GM21528 (cell line): ENCODE measurements at regions not wholly inside any gene's neighbourhood (a gene's known extent, or its start where the extent isn't known, plus 50 kb on each side); places are given as distances from the start of the nearest gene placed in this dataset.
"Not testable (repeated sequence)": the region's sequence is repeated elsewhere in the genome, so short reads cannot be mapped to it uniquely, and the experiment has no call there.

Source experiments
- ATAC-seq: cut with Tn5 transposase; IDR thresholded peaks from one replicate; pipeline ENCODE4 v1.9.1; 2021; ENCODE audit warnings: mild to moderate bottlenecking, moderate library complexity; ENCODE audit not compliant: unreplicated experiment, low FRiP score

DNA sequence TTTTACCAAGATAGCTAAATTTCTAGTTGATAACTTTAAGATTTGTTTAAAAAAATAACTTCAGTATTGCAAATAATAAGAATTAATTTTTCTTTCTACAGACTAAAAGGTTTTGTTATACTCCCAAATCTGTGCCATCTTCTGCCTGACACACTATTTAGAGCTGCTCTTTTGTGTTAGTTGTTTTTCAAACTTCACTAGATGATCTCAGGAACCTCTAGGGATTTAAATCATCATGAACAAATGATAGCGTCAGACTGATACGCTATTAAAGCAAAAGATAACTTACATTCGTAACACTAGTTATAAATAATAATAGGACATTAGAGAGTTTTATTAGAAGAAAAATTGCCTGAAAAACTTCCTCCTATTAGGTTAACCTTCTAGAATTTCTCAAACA lies 243.1 kb upstream of the CXADR start:
- no peak for ATAC-seq

DNA sequence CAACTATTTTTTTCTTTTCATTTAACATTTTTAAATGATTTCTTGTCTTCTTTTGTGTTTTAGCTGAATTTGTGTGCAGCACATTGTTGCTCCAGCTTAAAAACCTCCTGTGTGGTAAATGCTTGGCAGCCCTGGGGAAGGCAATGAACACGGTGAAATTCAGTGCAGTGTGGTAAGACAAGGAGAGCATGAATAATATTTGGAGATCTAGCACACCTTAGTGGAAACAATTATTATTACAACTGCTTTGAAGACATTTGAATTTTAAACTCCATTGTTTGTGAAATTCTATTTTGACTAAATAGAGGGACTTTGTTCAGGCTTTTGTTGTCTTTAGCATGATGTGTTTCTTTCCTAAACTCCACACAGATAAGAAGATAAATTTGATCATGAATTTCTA lies 242.6 kb upstream of the CXADR start:
- no peak for ATAC-seq

- no peak for ATAC-seq
Measured at GRCh38 chr21:17279663-17280062, 233.2 kb upstream of the CXADR start.

- not testable (repeated sequence) for ATAC-seq
Measured at GRCh38 chr21:17293016-17293562, 219.8 kb upstream of the CXADR start.

DNA sequence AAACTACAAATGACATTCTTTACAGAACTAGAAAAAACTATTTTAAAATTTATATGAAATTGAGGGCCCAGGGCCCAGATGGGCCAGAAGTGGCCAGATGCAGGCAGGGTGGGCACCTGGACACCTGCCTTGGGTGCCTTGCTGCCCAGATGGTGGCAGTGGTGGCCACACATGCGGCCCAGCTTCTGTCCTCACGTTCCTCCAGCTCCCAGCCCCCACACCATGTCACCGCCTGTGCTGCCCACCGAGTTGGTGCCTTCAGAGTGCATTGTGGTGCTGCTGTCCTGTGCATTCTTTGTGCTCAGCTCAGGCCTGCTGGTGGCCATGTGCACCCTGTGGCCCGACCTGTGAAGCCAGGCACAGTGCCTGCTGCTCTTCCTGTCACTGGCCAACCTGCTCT lies 216.8 kb upstream of the CXADR start:
- no peak for ATAC-seq

DNA sequence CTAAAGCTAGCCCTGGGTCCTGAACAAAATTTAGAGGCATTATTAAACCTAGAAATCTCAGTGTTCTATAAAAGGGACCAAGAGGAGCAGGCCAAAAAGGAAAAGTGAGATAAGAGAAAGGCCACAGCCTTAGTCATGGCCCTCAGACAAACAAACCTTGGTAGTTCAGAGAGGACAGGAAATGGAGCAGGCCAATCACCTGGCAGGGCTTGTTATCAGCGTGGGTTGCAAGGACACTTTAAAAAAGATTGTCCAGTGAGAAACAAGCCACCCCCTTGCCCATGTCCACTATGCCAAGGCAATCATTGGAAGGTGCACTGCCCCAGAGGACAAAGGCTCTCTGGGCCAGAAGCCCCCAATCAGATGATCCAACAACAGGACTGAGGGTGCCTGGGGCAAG lies 213.3 kb upstream of the CXADR start:
- ATAC-seq, result not testable (repeated sequence)

- ATAC-seq, result not testable (repeated sequence)
Measured at GRCh38 chr21:17327715-17328114, 185.1 kb upstream of the CXADR start.

- no peak for ATAC-seq
Measured at GRCh38 chr21:17334484-17334883, 178.4 kb upstream of the CXADR start.

GRCh38 chr21:17340081-17340480 lies 172.8 kb upstream of the CXADR start:
- ATAC-seq, result no peak

DNA sequence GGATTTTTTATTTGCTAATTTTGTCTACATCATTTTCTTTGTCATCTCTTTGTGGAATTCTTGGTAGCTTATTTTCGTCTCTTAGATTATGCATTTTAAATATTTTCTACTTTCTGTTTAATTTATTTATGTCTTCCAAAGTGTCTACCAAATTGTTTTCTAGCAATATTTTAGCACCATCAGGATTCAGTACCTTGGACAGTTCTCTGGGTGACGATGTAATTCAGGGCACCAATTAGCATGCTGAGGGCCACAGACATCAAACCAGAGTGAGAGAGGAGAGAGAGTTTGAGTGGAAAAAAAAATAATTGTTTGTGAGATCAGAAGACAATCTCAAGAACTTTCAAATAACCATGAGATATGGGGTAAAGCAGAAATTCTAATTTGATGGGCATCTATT lies 169.8 kb upstream of the CXADR start:
- ATAC-seq, result no peak

- no peak for ATAC-seq
Measured at GRCh38 chr21:17348357-17348756, 164.5 kb upstream of the CXADR start.

- ATAC-seq, result no peak
Measured at GRCh38 chr21:17348849-17349248, 164.0 kb upstream of the CXADR start.

DNA sequence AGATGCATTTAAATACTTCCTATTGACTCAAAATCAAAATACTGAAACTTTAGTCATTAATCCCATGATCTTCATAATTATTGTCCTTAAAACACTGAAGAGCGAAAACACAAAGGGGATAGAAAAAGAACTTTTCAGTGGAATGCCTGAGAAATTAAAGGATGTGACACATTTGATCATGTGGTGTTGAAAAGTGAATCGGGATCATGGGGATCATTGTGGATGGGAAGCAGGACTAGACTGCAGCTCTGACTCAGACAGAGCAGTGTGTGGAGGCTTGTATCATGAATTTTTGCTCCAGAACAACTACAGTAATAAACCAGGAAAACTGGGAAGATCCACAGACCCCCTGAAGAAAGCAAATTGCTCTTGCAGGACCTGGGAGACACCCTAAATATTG lies 161.1 kb upstream of the CXADR start:
- ATAC-seq, result no peak

DNA sequence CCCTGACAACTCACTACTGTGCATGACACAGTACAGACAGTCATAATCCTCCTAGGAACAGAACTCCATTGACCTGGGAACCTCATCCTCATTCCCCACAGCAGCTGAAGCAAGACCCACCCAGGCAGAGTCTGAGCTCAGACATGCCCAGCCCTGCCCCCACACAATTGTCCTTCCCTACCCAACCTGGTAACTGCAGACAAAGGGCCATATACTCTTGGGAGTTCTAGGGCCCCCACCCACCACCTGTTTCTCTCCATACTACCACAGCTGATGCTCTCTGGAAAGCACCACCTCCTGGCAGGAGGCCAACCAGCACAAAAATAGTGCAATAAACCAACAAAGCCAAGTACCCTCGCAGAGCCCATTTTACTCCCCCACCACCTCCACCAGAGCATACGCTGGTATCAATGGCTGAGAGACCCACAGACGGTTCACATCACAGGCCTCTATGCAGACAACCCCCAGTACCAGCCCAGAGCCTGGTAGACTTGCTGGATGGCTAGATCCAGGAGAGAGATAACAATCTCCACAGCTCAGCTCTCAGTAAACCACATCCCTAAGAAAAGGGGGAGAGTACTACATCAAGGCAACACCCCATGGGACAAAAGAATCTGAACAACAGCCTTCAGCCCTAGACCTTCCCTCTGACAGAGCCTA lies 159.7 kb upstream of the CXADR start:
- no peak for ATAC-seq

DNA sequence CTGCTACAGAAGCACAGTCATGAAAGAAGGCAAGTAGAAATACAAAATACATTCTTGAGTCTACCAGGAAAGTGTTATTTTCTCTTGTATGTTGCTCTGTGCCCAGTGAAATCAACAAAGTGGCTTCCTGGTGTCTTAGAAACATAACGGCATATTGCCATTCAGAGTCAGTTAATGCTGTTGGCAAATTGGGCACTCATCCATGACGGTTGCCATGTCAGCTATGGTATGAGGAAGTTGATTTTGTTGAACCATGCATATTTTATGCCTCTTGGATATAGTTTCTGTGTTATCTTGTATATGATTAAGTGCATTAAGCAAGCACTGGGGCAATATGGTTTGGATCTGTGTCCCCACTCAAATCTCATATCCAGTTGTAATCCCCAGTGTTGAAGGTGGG lies 153.1 kb upstream of the CXADR start:
- no peak for ATAC-seq

DNA sequence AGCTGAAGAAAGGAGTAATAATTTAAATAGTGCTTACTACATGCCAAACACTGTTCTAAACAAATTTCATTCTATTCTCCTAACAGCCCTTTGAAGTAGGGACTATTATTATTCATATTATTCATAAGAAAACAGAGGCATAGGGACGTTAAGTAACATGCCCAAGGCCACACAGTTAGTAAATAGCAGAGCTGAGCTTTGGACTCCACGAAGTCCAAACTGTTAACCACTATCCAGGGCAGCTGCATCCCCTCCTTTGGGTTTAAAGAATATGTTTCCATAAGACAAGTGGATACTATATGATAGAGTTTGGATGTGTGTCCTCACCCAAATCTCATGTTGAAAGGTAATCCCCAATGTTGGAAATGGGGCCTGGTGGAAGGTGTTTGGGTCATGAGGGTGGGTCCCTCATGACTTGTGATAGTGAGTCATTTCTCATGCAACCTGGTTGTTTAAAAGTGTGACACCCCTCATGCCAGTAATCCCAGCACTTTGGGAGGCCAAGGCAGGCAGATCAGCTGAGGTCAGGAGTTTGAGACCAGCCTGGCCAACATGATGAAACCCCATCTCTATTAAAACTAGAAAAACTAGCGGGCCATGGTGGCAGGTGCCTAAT lies 144.0 kb upstream of the CXADR start:
- ATAC-seq, result no peak

DNA sequence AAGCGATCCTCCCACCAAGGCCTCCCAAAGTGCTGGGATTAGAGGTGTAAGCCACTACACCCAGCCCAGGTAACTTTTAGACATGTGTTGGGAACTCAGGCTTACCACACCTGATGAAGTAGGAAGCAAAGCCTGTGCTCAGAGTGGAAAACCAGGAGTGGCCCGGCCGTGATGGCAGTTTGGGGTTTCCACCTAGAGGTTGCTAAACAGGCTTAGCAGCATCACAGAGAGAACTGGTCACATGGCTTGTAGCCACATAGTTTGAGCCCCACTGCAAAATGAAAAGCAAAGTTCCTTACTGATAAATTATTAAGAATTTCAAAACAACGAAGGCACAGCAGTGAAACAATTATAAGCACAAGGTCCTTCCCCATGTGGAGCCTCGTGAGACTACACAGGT lies 142.6 kb upstream of the CXADR start:
- no peak for ATAC-seq

DNA sequence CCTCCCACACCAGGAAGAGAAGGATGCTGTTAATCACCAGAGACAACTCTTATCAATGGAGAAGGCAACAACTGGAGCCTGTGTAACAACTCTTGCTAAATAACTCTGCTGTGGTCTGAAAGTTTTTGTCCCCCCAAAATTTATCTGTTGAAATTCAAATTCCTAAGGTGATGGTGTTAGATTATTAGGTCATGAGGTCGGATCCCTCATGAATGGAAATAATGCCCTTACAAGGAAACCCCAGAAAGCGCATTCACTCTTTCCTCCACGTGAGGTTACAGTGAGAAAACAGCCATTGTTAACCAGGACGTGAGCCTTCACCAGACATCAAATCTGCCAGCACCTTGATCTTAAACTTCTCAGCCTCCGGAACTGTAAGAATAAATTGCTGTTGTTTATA lies 141.9 kb upstream of the CXADR start:
- ATAC-seq, result no peak

DNA sequence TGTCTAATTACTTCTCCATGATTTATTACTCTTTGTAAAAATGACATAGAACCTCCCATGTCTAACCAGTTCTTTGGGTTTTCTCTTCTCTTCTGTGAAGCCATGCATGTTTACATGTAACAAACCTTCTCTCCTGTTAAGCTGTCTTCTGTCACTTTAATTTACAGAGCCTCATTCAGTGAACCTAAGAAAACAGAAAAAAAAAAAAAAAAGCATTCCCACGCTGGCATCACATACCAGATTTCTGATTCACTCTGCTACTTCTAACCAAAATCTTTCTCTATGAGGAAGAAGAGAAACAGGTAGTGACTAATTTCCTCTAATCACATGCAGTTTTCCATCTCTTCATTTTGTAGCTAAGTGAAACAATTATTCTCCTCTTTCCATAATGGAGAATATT lies 141.4 kb upstream of the CXADR start:
- ATAC-seq, result no peak

DNA sequence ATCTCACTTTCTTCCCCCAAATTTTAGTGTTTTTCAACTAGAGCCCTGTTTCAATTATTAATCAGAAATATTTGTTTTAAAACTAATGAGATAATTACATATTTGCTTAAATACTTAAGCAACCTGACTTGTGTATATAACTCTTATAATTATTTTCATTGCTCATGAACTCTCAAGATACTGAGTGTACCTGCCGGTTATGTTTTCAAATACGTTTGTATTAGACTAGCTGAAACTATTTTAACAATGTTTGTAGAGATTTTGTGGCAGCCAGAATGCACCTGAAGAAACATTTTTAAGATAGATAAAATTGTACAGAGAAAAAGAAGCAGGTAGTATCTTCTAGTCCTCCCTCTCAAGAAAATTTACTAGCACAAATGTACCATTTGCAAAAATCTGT lies 140.6 kb upstream of the CXADR start:
- ATAC-seq, result no peak

DNA sequence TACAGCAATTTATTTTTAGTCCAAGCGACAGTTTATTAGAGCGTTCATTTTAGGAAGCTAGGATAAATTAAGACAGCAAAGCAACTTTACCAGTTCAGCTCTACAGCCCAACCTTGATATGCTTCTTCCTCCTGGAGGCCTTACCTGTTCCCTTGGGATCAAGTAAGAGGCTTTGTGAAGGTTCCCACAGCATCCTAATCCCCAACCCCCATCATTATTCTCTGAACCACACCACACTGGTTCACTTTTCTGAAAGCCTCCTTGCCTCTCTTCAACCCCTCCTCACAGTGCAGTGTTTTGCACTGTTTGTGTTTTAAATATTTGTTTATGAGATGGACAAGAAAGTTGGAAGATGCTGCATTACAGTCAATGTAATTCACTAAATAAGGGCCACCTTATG lies 126.3 kb upstream of the CXADR start:
- ATAC-seq, result no peak

GRCh38 chr21:17387030-17387617 lies 125.7 kb upstream of the CXADR start:
- no peak for ATAC-seq
